ENCODE measurements at regions not wholly inside any gene's neighbourhood (a gene's known extent, or its start where the extent isn't known, plus 50 kb on each side); places are given as distances from the start of the nearest gene placed in this dataset.
"Not testable (repeated sequence)": the region's sequence is repeated elsewhere in the genome, so short reads cannot be mapped to it uniquely, and the experiment has no call there.

DNA sequence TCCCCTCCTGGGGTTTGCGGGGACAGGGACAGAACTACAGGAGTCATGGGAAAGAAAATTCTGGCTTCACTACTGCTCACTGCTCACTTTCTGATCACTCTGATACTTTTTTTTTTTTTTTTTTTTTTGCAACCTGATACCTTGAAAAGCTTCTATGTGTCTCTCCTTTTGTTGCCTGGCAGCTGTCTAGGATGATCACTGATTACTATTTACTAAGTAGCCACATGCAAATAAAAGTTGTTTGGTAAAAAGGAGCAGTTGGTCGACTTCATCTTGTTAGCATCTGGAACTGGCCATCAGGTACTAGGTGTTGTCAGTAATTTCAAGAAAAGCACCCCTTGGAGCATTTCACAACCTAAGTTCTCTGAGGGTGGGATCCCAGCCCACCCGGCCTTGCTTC lies 74.9 kb upstream of the MTLN start:
- H3K4me3 Mint-ChIP-seq (ENCODE audit: unreplicated experiment); H3K79me2 ChIP-seq (ENCODE audit: insufficient read depth, low read length); H3K9ac ChIP-seq (ENCODE audit: low read length); H3K9me3 Mint-ChIP-seq (ENCODE audit: unreplicated experiment); H3K27ac Mint-ChIP-seq (ENCODE audit: unreplicated experiment); H2AFZ ChIP-seq (ENCODE audit: low read depth, low read length); H3K4me3 ChIP-seq (ENCODE audit: insufficient read depth, low read depth, low read length); H3K4me1 ChIP-seq (ENCODE audit: insufficient read depth, low read length); H3K4me2 ChIP-seq (ENCODE audit: low read length); H3K27me3 ChIP-seq (ENCODE audit: insufficient read depth, low read length); H3K27me3 Mint-ChIP-seq (ENCODE audit: low read depth, unreplicated experiment); H3K9me3 ChIP-seq (ENCODE audit: insufficient read depth, low read depth, low read length); H3K4me1 Mint-ChIP-seq (ENCODE audit: low read depth, unreplicated experiment); FAIRE-seq; H3K36me3 ChIP-seq (ENCODE audit: insufficient read depth, low read length); H3K36me3 Mint-ChIP-seq (ENCODE audit: low read depth, unreplicated experiment); DNase-seq (ENCODE audit: low read depth); H4K20me1 ChIP-seq (ENCODE audit: insufficient read depth, low read length); H3K27ac ChIP-seq (ENCODE audit: low read depth, low read length): not testable (repeated sequence)

- H3K36me3 Mint-ChIP-seq (ENCODE audit: low read depth, unreplicated experiment); H3K4me2 ChIP-seq (ENCODE audit: low read length); FAIRE-seq: not testable (repeated sequence)
Observed at GRCh38 chr2:110285002-110285401, 72.7 kb upstream of the MTLN start.

DNA sequence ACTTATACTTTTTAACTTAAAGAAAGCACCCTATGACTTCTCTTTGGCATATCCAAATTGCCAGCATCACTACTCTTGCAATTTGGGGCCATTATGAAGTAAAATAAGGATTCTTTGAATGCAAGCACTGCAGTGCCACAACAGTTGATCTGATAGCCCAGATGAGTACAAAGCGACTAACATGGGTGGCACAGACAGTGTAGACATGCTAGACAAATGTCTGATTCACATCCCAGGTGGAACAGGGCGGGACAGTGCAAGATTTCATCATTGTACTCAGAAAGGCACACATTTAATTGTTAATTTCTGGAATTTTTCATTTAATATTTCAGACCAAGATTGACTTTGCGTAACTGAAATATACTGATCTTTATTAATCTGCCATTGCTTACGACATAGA lies 68.5 kb upstream of the MTLN start:
- not testable (repeated sequence) for H3K4me1 Mint-ChIP-seq (ENCODE audit: low read depth, unreplicated experiment); H3K4me3 Mint-ChIP-seq (ENCODE audit: unreplicated experiment); H3K27me3 ChIP-seq (ENCODE audit: insufficient read depth, low read length); H4K20me1 ChIP-seq (ENCODE audit: insufficient read depth, low read length); H3K4me3 ChIP-seq (ENCODE audit: insufficient read depth, low read depth, low read length); H3K4me1 ChIP-seq (ENCODE audit: insufficient read depth, low read length); H3K79me2 ChIP-seq (ENCODE audit: insufficient read depth, low read length); H3K27ac Mint-ChIP-seq (ENCODE audit: unreplicated experiment); DNase-seq (ENCODE audit: low read depth); H3K4me2 ChIP-seq (ENCODE audit: low read length); H3K27ac ChIP-seq (ENCODE audit: low read depth, low read length); H2AFZ ChIP-seq (ENCODE audit: low read depth, low read length); H3K36me3 Mint-ChIP-seq (ENCODE audit: low read depth, unreplicated experiment); H3K9me3 Mint-ChIP-seq (ENCODE audit: unreplicated experiment); FAIRE-seq; H3K36me3 ChIP-seq (ENCODE audit: insufficient read depth, low read length); H3K9ac ChIP-seq (ENCODE audit: low read length); H3K27me3 Mint-ChIP-seq (ENCODE audit: low read depth, unreplicated experiment); H3K9me3 ChIP-seq (ENCODE audit: insufficient read depth, low read depth, low read length)

More at GRCh38 chr2:110285002-110285401, 72.7 kb upstream of the MTLN start:
- H3K4me3 ChIP-seq (ENCODE audit: insufficient read depth, low read depth, low read length); H3K9me3 ChIP-seq (ENCODE audit: insufficient read depth, low read depth, low read length); H3K27ac Mint-ChIP-seq (ENCODE audit: unreplicated experiment); H2AFZ ChIP-seq (ENCODE audit: low read depth, low read length); H3K27ac ChIP-seq (ENCODE audit: low read depth, low read length); H3K4me1 Mint-ChIP-seq (ENCODE audit: low read depth, unreplicated experiment); H3K79me2 ChIP-seq (ENCODE audit: insufficient read depth, low read length); H3K27me3 ChIP-seq (ENCODE audit: insufficient read depth, low read length); DNase-seq (ENCODE audit: low read depth); H4K20me1 ChIP-seq (ENCODE audit: insufficient read depth, low read length); H3K4me1 ChIP-seq (ENCODE audit: insufficient read depth, low read length); H3K4me3 Mint-ChIP-seq (ENCODE audit: unreplicated experiment); H3K27me3 Mint-ChIP-seq (ENCODE audit: low read depth, unreplicated experiment); H3K9me3 Mint-ChIP-seq (ENCODE audit: unreplicated experiment); H3K9ac ChIP-seq (ENCODE audit: low read length); H3K36me3 ChIP-seq (ENCODE audit: insufficient read depth, low read length): not testable (repeated sequence)

GRCh38 chr2:110277054-110277453 lies 64.7 kb upstream of the MTLN start:
- not testable (repeated sequence) for H3K4me2 ChIP-seq (ENCODE audit: low read length); H3K79me2 ChIP-seq (ENCODE audit: insufficient read depth, low read length); H3K4me1 ChIP-seq (ENCODE audit: insufficient read depth, low read length); DNase-seq (ENCODE audit: low read depth); H3K27me3 ChIP-seq (ENCODE audit: insufficient read depth, low read length); H3K9ac ChIP-seq (ENCODE audit: low read length); H3K36me3 Mint-ChIP-seq (ENCODE audit: low read depth, unreplicated experiment); H4K20me1 ChIP-seq (ENCODE audit: insufficient read depth, low read length); H3K9me3 ChIP-seq (ENCODE audit: insufficient read depth, low read depth, low read length); H3K27ac Mint-ChIP-seq (ENCODE audit: unreplicated experiment); H3K9me3 Mint-ChIP-seq (ENCODE audit: unreplicated experiment); H3K27ac ChIP-seq (ENCODE audit: low read depth, low read length); H2AFZ ChIP-seq (ENCODE audit: low read depth, low read length); FAIRE-seq; H3K27me3 Mint-ChIP-seq (ENCODE audit: low read depth, unreplicated experiment); H3K36me3 ChIP-seq (ENCODE audit: insufficient read depth, low read length); H3K4me3 Mint-ChIP-seq (ENCODE audit: unreplicated experiment); H3K4me1 Mint-ChIP-seq (ENCODE audit: low read depth, unreplicated experiment); H3K4me3 ChIP-seq (ENCODE audit: insufficient read depth, low read depth, low read length)

- not testable (repeated sequence) for H3K27ac Mint-ChIP-seq (ENCODE audit: unreplicated experiment); H3K4me1 ChIP-seq (ENCODE audit: insufficient read depth, low read length); H3K79me2 ChIP-seq (ENCODE audit: insufficient read depth, low read length); H3K4me3 Mint-ChIP-seq (ENCODE audit: unreplicated experiment); H3K4me2 ChIP-seq (ENCODE audit: low read length); FAIRE-seq; H3K4me3 ChIP-seq (ENCODE audit: insufficient read depth, low read depth, low read length); H4K20me1 ChIP-seq (ENCODE audit: insufficient read depth, low read length); DNase-seq (ENCODE audit: low read depth); H3K36me3 Mint-ChIP-seq (ENCODE audit: low read depth, unreplicated experiment); H3K27me3 ChIP-seq (ENCODE audit: insufficient read depth, low read length); H3K9me3 ChIP-seq (ENCODE audit: insufficient read depth, low read depth, low read length); H3K4me1 Mint-ChIP-seq (ENCODE audit: low read depth, unreplicated experiment); H3K27me3 Mint-ChIP-seq (ENCODE audit: low read depth, unreplicated experiment); H3K9me3 Mint-ChIP-seq (ENCODE audit: unreplicated experiment); H3K9ac ChIP-seq (ENCODE audit: low read length); H2AFZ ChIP-seq (ENCODE audit: low read depth, low read length); H3K36me3 ChIP-seq (ENCODE audit: insufficient read depth, low read length); H3K27ac ChIP-seq (ENCODE audit: low read depth, low read length)
Observed at GRCh38 chr2:110276092-110276491, 63.7 kb upstream of the MTLN start.

DNA sequence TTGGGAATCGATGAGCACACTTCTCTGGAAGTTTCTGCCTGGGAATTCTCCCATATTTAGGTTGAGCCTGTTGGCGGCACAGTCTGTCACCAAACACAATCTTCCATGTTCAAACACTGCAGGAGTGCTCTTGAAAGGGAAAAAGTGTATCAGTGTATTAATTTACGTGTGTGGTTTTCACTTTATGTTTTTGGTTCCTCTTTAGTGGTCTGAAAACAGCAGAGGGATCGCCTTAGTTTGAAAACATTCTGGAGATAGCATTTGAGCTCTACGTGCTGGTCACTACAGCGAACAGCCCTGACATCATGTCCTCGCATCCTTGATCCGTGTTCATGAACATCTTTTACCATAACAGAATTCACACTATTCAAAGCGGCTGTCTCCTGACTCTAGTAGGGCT lies 57.3 kb upstream of the MTLN start:
- not testable (repeated sequence) for H3K4me3 Mint-ChIP-seq (ENCODE audit: unreplicated experiment); H3K4me1 Mint-ChIP-seq (ENCODE audit: low read depth, unreplicated experiment); H3K36me3 ChIP-seq (ENCODE audit: insufficient read depth, low read length); H3K4me1 ChIP-seq (ENCODE audit: insufficient read depth, low read length); H3K9me3 ChIP-seq (ENCODE audit: insufficient read depth, low read depth, low read length); H3K27me3 Mint-ChIP-seq (ENCODE audit: low read depth, unreplicated experiment); H3K9me3 Mint-ChIP-seq (ENCODE audit: unreplicated experiment); H3K36me3 Mint-ChIP-seq (ENCODE audit: low read depth, unreplicated experiment); DNase-seq (ENCODE audit: low read depth); H3K4me3 ChIP-seq (ENCODE audit: insufficient read depth, low read depth, low read length); H3K27ac Mint-ChIP-seq (ENCODE audit: unreplicated experiment); H3K79me2 ChIP-seq (ENCODE audit: insufficient read depth, low read length); H3K27me3 ChIP-seq (ENCODE audit: insufficient read depth, low read length); H3K4me2 ChIP-seq (ENCODE audit: low read length); H3K9ac ChIP-seq (ENCODE audit: low read length); FAIRE-seq; H4K20me1 ChIP-seq (ENCODE audit: insufficient read depth, low read length); H2AFZ ChIP-seq (ENCODE audit: low read depth, low read length); H3K27ac ChIP-seq (ENCODE audit: low read depth, low read length)
